Transverse colon (tissue), 3 donors: ENCODE measurements at regions not wholly inside any gene's neighbourhood (a gene's known extent, or its start where the extent isn't known, plus 50 kb on each side); places are given as distances from the start of the nearest gene placed in this dataset.

Source experiments
- CTCF ChIP-seq, 5 experiments: fragments of 200-600 bp in 3 of 5; fragments of 450-650 bp in 2 of 5; sonication (generic) in 3 of 5; IDR thresholded peaks; 1 replicate in 2 of 5; 2 replicates in 3 of 5; pipeline ENCODE4 v1.5.1; 2016 to 2017; ENCODE audit warnings: antibody characterized with exemption in 5 of 5, inconsistent platforms in 3 of 5, mild to moderate bottlenecking in 2 of 5, moderate library complexity in 1 of 5
- EP300 ChIP-seq: sonication (generic); formaldehyde crosslinking; IDR thresholded peaks from one replicate; pipeline ENCODE4 v1.6.1; 2017; ENCODE audit warnings: antibody characterized with exemption, low read depth
- POLR2A ChIP-seq: fragments of 450-650 bp; IDR thresholded peaks from one replicate; pipeline ENCODE4 v1.6.1; 2016; ENCODE audit warnings: antibody characterized with exemption, mild to moderate bottlenecking, moderate library complexity

DNA sequence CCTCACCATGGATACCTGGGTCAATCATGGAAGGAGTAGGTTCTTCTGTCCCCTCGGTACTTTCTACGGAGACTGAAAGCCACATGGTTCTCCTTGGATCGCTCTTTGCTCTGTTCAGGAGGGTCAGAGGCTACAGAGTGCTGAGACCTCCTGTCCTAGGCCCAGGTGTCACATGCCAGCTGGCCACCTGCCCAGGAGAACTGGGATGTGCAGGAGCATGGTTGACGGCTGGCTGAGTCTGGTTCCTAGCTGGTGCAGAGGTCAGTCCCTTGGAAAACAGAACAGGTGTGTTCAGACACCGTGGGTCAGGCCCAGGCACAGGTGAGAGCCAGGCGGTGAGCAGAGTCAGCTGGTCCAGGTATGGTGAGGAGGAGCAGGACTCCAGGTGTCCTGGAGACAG, 416.3 kb downstream of the IRX1 start:
- TF ChIP-seq POLR2A = no peak
- TF ChIP-seq CTCF (IDR thresholded peaks at IDR 0.05) = no peak
- no peak for TF ChIP-seq EP300
